Naive thymus-derived CD8-positive, alpha-beta T cell (primary cell): ENCODE measurements at regions not wholly inside any gene's neighbourhood (a gene's known extent, or its start where the extent isn't known, plus 50 kb on each side); places are given as distances from the start of the nearest gene placed in this dataset.

Experiments
- ATAC-seq, 2 donors: fragments of 150-1000 bp; cut with Tn5 transposase in 1 of 2; sonication (Bioruptor Pico), chemical (Tn5 transposase) in 1 of 2; 1 replicate in 1 of 2; 2 replicates in 1 of 2; pipeline ENCODE4 v1.10.0; 2021; ENCODE audit warnings: mild to moderate bottlenecking in 2 of 2, moderate library complexity in 2 of 2
- POLR2A ChIA-PET: fragments of 350-600 bp; sonication (Branson Sonifier 250); formaldehyde crosslinking; loops from one replicate; lab custom pipeline; 2021; ENCODE audit warnings: antibody characterized with exemption; lab: Charles Lee
- DNase-seq, 10 donors: peaks; one replicate each; pipeline versions ENCODE4 v3.0.0 to v3.0.0-alpha.2; 2020 to 2022
- H3K27ac Mint-ChIP-seq, 10 donors: one replicate each; pipeline ENCODE4 v1.8.0; 2020 to 2022; ENCODE audit warnings: mild to moderate bottlenecking in 10 of 10, mixed read lengths in 10 of 10, moderate library complexity in 4 of 10, inconsistent platforms in 1 of 10
- H3K27me3 Mint-ChIP-seq, 5 donors: one replicate each; pipeline ENCODE4 v1.8.0; 2021 to 2022; ENCODE audit warnings: mixed read lengths in 5 of 5
- H3K36me3 Mint-ChIP-seq, 3 donors: one replicate each; pipeline ENCODE4 v1.8.0; 2020 to 2022; ENCODE audit warnings: mixed read lengths in 3 of 3, mild to moderate bottlenecking in 2 of 3, inconsistent platforms in 1 of 3
- H3K4me1 Mint-ChIP-seq, 4 donors: one replicate each; pipeline ENCODE4 v1.8.0; 2021 to 2022; ENCODE audit warnings: mixed read lengths in 4 of 4
- H3K4me3 Mint-ChIP-seq, 10 donors: one replicate each; pipeline ENCODE4 v1.8.0; 2020 to 2022; ENCODE audit warnings: mild to moderate bottlenecking in 10 of 10, mixed read lengths in 10 of 10, moderate library complexity in 6 of 10, inconsistent platforms in 1 of 10
- H3K9me3 Mint-ChIP-seq, 9 donors: one replicate each; pipeline ENCODE4 v1.8.0; 2020 to 2022; ENCODE audit warnings: mixed read lengths in 9 of 9, mild to moderate bottlenecking in 3 of 9, inconsistent platforms in 1 of 9, moderate library complexity in 1 of 9

DNA sequence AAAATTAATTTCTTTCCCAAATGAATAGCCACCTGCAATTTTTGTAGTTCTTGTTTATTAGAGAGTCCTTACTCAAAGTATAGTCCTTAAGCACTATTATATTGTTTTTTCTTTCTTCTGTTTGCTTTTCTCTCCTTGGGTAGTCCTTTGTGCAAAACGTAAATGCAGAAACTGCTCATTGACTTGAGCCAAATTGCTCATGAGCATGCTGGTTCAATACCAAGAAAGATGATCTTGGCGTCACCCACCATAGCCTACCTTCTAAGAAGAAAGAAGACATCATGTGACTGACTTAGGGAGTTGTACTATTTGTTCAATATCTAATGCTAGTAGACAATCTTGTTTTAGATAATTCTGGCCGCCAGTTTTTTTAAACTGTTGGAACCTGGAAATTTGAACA is 248.8 kb upstream of the DMRT1 start:
- no peak for ATAC-seq
- peaks cover 0 to 3% (median 0%) of the 10 kb centered on the region in 5 donors for H3K27me3 Mint-ChIP-seq
- H3K4me1 Mint-ChIP-seq: peaks cover 0 to 10% (median under 1%) of the 10 kb centered on the region in 4 donors
- POLR2A ChIA-PET: no interaction called here
- H3K9me3 Mint-ChIP-seq: peaks cover 0 to 2% (median 0%) of the 10 kb centered on the region in 9 donors
- no peak for DNase-seq
- H3K4me3 Mint-ChIP-seq: no peak overlapping the region
- no peaks in the 10 kb centered on the region for H3K36me3 Mint-ChIP-seq
- no peak overlapping the region for H3K27ac Mint-ChIP-seq

DNA sequence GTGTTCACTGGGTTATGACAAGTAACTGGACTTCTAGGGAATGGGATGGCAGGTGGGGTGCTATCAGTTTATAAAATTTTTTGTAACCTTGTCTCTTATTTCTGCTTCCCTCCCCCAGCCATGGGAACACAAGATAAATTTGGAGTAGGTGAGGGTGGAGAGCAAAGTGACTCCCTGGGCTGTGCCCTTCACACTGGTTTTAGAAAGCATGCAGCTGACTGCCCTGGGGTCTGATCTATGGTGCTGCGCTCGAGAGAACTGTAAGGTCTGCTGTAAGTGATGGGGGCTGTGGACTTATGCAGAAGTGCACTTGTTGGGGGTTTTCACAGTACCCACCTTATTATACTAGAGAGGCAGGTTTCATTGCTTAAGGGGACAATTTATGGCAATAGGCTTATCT is 247.7 kb upstream of the DMRT1 start:
- POLR2A ChIA-PET: no interaction called here
- Mint-ChIP-seq H3K9me3 (peaks cover 0 to 2% (median 0%) of the 10 kb centered on the region in 9 donors), H3K27me3 (peaks cover 0 to 3% (median 0%) of the 10 kb centered on the region in 5 donors), H3K36me3 (no peaks in the 10 kb centered on the region), H3K4me3 (no peak overlapping the region), H3K27ac (peak overlapping the region in 1 of 10 donors; percentile 36), H3K4me1 (peaks cover 0 to 10% (median under 1%) of the 10 kb centered on the region in 4 donors)
- DNase-seq (no peak), ATAC-seq (no peak)

DNA sequence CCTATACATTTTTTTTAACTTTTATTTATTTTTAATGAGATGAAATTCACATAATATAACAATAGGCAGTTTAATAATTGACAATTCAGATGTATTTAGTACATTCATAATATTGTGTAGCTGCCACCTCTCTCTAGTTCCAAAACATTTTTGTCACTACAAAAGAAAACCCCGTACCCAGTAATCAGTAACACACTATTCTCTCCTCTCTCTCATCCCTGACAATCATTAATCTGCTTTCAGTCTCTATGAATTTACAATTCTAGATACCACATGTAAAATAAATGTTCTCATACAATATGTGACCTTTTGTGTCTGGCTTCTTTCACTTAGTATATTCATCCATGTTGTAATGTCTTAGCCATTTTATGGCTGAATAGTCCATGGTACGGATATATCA is 244.8 kb upstream of the DMRT1 start:
- no peak for DNase-seq
- POLR2A ChIA-PET: no interaction called here
- no peaks in the 10 kb centered on the region for H3K9me3 Mint-ChIP-seq
- H3K4me1 Mint-ChIP-seq: no peaks in the 10 kb centered on the region
- no peak overlapping the region for H3K27ac Mint-ChIP-seq
- peaks cover 0 to 6% (median 4%) of the 10 kb centered on the region in 5 donors for H3K27me3 Mint-ChIP-seq
- H3K36me3 Mint-ChIP-seq: no peaks in the 10 kb centered on the region
- H3K4me3 Mint-ChIP-seq: no peak overlapping the region
- no peak for ATAC-seq

DNA sequence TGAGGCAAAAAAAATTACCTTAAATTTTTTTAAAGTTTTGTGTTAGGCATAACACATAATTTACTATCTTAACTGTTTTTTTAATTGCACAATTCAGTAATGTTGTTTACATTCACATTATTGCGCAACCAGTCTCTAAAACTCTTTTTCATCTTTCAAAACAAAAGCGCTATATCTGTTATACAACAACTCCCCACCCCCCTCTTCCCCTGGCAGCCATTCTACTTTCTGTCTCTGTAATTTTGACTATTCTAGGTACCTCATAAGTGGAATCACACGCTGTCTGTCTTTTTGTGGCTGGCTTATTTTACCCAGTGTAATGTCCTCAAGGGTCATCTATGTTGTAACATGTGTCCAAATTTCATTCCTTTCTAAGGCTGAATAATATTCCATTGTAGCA is 241.5 kb upstream of the DMRT1 start:
- Mint-ChIP-seq H3K4me1 (no peaks in the 10 kb centered on the region), H3K27ac (no peak overlapping the region), H3K27me3 (peaks cover 0 to 11% (median 8%) of the 10 kb centered on the region in 5 donors)

DNA sequence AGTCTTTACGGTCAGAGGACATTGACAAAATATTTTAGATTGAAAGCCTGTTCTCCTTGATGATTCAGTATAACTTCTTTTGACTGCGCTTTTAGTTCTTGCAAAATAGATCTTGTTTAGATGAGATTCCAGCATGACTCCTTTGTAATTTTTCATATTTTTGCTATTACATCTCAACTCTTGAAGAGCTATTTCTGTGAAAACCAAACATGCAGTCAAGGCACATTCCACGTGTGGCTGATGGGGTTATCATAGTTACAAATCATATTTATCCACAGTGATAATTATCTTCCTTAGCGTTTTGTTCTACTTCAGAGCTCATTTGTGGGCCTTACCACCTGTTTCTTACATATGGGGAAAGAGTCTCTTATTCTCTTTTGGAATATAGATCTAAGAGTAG is 238.8 kb upstream of the DMRT1 start:
- Mint-ChIP-seq H3K4me1 (no peaks in the 10 kb centered on the region), H3K36me3 (peaks cover 0 to 2% (median 0%) of the 10 kb centered on the region in 3 donors), H3K27me3 (peaks cover 0 to 13% (median 7%) of the 10 kb centered on the region in 5 donors), H3K9me3 (no peaks in the 10 kb centered on the region), H3K4me3 (no peak overlapping the region), H3K27ac (no peak overlapping the region)
- no peak for DNase-seq
- ATAC-seq: no peak
- POLR2A ChIA-PET: no interaction called here

More for the DNA sequence above, 241.5 kb upstream of the DMRT1 start:
- no peak for ATAC-seq
- H3K4me3 Mint-ChIP-seq: no peak overlapping the region
- no peak for DNase-seq
- no peaks in the 10 kb centered on the region for H3K9me3 Mint-ChIP-seq
- POLR2A ChIA-PET: no interaction called here
- peaks cover 0 to 2% (median 0%) of the 10 kb centered on the region in 3 donors for H3K36me3 Mint-ChIP-seq

DNA sequence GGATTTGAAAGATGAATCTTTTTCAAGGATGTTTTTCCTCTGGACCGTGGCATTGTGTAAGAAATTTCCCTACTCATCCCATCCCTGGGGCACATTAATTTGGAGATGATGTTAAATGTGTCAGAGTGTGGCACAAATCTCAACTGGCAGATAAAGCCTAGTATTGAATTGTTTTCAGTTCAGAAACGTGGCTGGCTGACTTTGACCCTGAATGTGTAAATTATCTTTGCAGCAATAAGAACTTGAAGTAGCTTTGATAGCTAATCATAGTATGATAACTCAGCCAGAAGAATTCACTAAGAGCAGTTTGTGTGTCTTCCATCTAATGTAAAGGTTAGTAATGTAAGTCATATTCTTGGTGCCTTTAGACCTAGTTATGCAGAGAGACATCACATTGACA is 238.4 kb upstream of the DMRT1 start:
- H3K4me1 Mint-ChIP-seq: no peaks in the 10 kb centered on the region
- no peak overlapping the region for H3K27ac Mint-ChIP-seq
- no peak for ATAC-seq
- peaks cover 0 to 13% (median 7%) of the 10 kb centered on the region in 5 donors for H3K27me3 Mint-ChIP-seq
- H3K9me3 Mint-ChIP-seq: no peaks in the 10 kb centered on the region
- peaks cover 0 to 2% (median 0%) of the 10 kb centered on the region in 3 donors for H3K36me3 Mint-ChIP-seq
- no peak for DNase-seq
- POLR2A ChIA-PET: no interaction called here
- H3K4me3 Mint-ChIP-seq: no peak overlapping the region

DNA sequence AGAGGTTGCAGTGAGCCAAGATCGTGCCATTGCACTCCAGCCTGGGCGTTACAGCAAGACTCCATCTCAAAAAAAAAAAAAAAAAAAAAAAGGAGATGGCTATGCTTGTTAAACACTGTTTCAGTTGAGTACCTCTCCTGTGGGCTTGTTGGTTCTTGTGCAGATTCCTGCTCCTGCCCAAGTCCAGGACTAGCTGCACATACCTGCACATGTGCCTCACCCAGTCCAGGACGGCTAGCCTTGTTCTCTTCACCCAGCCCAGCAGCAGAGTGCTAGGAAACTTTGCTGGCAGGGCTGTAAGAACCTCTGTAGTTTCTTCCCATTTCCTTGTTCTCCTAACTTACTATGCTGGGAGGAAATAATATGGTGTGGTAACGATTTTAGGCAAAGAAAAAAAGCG is 234.1 kb upstream of the DMRT1 start:
- H3K27me3 Mint-ChIP-seq: peaks cover 0 to 7% (median 3%) of the 10 kb centered on the region in 5 donors
- H3K4me1 Mint-ChIP-seq: no peaks in the 10 kb centered on the region
- no peak for ATAC-seq
- POLR2A ChIA-PET: interaction anchor here (0.7 kb wide), 1 partner anchor 72 kb away, joined by 6 read pairs; no protein-coding TSS in a partner anchor
- H3K9me3 Mint-ChIP-seq: no peaks in the 10 kb centered on the region
- DNase-seq: no peak
- H3K4me3 Mint-ChIP-seq: no peak overlapping the region
- peaks cover 0 to 2% (median 0%) of the 10 kb centered on the region in 3 donors for H3K36me3 Mint-ChIP-seq
- H3K27ac Mint-ChIP-seq: no peak overlapping the region

DNA sequence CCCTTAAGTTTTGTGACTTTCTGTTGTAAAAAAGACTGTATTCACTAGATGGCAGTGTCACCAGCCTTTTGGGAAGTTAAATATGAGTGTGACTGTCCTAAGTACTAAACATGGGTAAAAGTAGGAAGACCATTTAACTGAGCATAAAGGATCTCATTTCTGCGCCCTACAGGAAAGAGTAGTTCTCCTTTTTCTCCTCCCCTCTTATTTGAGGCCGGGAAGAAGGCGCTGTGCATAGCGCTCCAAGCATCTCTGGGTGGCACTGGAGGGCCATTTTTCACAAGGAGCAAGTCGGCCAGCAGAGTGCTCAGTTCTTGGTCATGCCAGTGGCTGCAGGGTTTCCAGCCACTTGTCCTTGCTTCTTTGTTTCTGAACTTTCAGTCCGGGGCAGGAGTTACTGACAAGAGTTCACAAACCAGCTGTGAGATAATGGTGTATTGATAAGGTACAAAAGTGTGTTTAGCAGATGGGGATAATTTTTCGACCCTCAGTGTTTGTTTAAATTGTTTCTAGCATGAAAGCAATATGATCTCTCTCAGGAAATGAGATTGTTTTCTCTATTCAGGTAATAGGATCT is 227.6 kb upstream of the DMRT1 start:
- H3K4me3 Mint-ChIP-seq: peak overlapping the region in 2 of 10 donors; percentile 12 to 31
- no peaks in the 10 kb centered on the region for H3K9me3 Mint-ChIP-seq
- DNase-seq (peak in 6 of 10 donors; percentile 6 to 47 (median 33)), ATAC-seq (peak; percentile 56 to 60)
- POLR2A ChIA-PET: no interaction called here
- H3K27me3 Mint-ChIP-seq: no peaks in the 10 kb centered on the region
- peak overlapping the region in 1 of 10 donors; percentile 1 for H3K27ac Mint-ChIP-seq
- H3K36me3 Mint-ChIP-seq: no peaks in the 10 kb centered on the region
- H3K4me1 Mint-ChIP-seq: peaks cover 4 to 9% (median 4%) of the 10 kb centered on the region in 4 donors

DNA sequence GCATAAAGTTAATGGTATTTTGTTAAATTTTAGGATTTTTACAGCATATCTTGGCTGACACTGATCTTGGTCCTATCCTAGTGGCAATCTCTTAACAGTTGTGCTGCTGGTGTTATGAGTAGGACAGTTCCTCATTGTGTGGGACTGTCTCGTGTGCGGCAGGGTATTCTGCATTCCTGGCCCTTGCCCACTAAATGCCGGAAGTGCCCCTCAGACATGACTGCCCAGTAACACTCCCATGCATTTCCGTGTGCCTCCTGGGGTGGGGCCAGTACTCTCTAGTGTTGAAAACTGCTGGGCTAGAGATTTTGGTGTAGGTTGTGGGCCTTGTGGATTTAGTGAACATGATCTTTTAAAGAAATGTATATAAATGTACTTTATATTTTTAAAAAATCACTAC is 227.1 kb upstream of the DMRT1 start:
- H3K9me3 Mint-ChIP-seq: no peaks in the 10 kb centered on the region
- ATAC-seq: no peak

DNA sequence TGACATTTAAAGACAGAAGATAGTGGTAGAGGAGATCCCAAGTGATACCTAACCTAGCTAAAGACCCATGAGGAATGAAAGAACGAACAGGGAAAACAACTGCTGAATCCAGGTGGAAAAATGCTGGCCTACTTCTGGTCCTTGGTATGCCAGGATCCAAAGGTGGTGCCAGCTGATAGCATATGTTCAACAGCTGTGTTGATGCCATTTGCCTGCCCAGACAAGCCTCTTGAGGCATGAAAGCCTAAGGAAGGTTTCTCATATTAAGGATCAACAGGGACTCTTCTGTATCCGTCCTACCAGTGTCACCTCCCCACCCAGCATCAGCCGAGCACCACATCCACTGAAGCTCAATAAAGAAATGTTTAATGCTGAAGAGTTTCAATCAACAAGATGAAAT is 225.7 kb upstream of the DMRT1 start:
- no peak for DNase-seq
- Mint-ChIP-seq H3K36me3 (no peaks in the 10 kb centered on the region), H3K4me1 (peaks cover 4 to 9% (median 4%) of the 10 kb centered on the region in 4 donors), H3K9me3 (no peaks in the 10 kb centered on the region), H3K4me3 (no peak overlapping the region), H3K27ac (peak overlapping the region in 2 of 10 donors; percentile 28 to 29), H3K27me3 (no peaks in the 10 kb centered on the region)
- ATAC-seq: no peak
- POLR2A ChIA-PET: no interaction called here

More for the DNA sequence above, 227.1 kb upstream of the DMRT1 start:
- Mint-ChIP-seq H3K27ac (no peak overlapping the region), H3K4me1 (peaks cover 4 to 9% (median 4%) of the 10 kb centered on the region in 4 donors), H3K27me3 (no peaks in the 10 kb centered on the region), H3K36me3 (no peaks in the 10 kb centered on the region), H3K4me3 (no peak overlapping the region)
- DNase-seq: no peak
- POLR2A ChIA-PET: no interaction called here

DNA sequence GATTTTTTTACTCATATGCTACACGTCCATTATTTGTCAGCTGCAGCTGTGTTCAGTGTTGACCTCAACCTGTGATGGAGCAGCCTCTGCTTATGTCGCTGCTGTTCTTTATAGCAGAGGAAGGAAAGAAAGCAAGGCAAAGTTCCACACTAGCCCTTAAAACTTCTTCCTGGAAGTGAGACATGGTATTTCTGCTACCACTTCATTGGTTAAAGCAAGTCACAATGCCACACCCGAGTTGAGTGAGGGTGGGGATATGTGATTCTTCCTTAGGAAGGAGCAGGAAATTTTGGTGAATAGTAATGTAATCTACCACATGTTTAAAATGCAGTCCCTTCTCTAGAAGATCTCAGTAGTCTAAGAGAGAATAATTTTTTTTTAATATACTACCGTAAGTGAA is 224.8 kb upstream of the DMRT1 start:
- Mint-ChIP-seq H3K4me3 (no peak overlapping the region), H3K36me3 (no peaks in the 10 kb centered on the region), H3K9me3 (no peaks in the 10 kb centered on the region), H3K4me1 (peaks cover 4 to 9% (median 4%) of the 10 kb centered on the region in 4 donors), H3K27ac (no peak overlapping the region), H3K27me3 (peaks cover 0 to 3% (median 0%) of the 10 kb centered on the region in 5 donors)
- POLR2A ChIA-PET: no interaction called here
- ATAC-seq (no peak), DNase-seq (no peak)

DNA sequence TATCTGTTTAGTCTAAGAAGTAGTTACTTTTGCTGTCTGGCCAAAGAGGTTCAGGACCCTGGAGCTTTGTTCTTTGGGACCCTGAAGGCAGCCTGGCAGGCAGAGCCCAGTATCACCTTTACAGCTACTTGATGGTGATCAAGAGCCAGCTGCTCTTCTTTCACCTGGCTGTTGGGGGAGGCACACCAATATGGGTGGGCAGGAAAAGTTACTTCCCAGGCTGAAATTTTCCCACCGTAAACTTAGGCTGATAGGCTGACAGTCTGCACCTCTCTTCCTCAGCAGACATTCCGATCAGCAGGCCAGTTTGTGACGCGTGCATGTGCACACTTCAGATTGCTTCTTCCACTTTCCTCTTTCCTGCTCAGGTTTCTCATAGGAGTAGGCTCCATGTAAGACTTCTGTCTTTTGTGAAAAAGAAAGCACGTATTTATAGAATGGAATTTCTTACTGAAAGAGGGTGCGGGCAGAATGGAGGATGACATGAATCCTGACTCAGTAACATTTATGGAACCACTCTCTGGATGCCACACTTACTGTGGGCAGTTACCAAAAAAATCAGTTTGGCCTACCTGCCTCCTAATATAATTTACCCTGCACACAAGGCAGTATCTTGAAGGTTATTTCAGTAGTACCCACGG is 223.9 kb upstream of the DMRT1 start:
- POLR2A ChIA-PET: no interaction called here
- ATAC-seq (no peak), DNase-seq (no peak)
- Mint-ChIP-seq H3K4me1 (peaks cover 4 to 9% (median 4%) of the 10 kb centered on the region in 4 donors), H3K9me3 (no peaks in the 10 kb centered on the region), H3K27ac (no peak overlapping the region), H3K36me3 (no peaks in the 10 kb centered on the region), H3K4me3 (no peak overlapping the region), H3K27me3 (peaks cover 0 to 4% (median 2%) of the 10 kb centered on the region in 5 donors)

DNA sequence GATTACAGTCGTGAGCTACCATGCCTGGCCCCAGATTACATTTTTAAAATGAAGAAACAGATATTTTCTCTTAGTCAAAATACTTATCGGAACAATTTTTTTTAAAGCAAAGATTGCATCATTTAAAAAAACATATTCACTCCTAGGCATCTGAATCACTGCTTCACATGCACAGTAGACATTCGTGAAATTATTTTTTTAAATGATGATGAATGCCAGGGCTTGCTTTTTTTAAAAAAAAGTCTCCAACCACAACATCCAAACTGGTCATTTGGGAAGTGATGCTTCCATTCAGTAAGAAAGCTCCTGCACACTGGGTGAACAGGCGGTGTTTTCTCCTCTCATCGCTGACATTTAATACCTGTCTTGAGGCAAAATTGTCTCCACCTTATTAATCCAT is 223.0 kb upstream of the DMRT1 start:
- Mint-ChIP-seq H3K4me3 (no peak overlapping the region), H3K27ac (no peak overlapping the region), H3K36me3 (no peaks in the 10 kb centered on the region), H3K9me3 (no peaks in the 10 kb centered on the region), H3K27me3 (peaks cover 0 to 4% (median 2%) of the 10 kb centered on the region in 5 donors), H3K4me1 (peaks cover 4 to 9% (median 4%) of the 10 kb centered on the region in 4 donors)
- POLR2A ChIA-PET: no interaction called here
- ATAC-seq (no peak), DNase-seq (no peak)
